HUES6 (cell line): ENCODE measurements at regions not wholly inside any gene's neighbourhood (a gene's known extent, or its start where the extent isn't known, plus 50 kb on each side); places are given as distances from the start of the nearest gene placed in this dataset.

Experiments
- H3K27ac ChIP-seq: 2 replicates; pipeline ENCODE4 v1.7.0; 2013; ENCODE audit warnings: low read depth, mild to moderate bottlenecking, low read length, inconsistent platforms
- H3K27me3 ChIP-seq: 2 replicates; pipeline ENCODE4 v1.6.1; 2013; ENCODE audit warnings: low read length; ENCODE audit not compliant: control insufficient read depth, insufficient read depth
- H3K36me3 ChIP-seq: 2 replicates; pipeline ENCODE4 v1.6.1; 2013; ENCODE audit warnings: low read length; ENCODE audit not compliant: control insufficient read depth, insufficient read depth
- H3K4me1 ChIP-seq: 2 replicates; pipeline ENCODE4 v1.6.1; 2013; ENCODE audit warnings: low read length; ENCODE audit not compliant: control insufficient read depth, insufficient read depth
- H3K4me3 ChIP-seq: 2 replicates; pipeline ENCODE4 v1.5.1; 2013; ENCODE audit warnings: low read depth, low read length
- H3K9ac ChIP-seq: one replicate; pipeline ENCODE4 v1.6.1; 2013; ENCODE audit warnings: mild to moderate bottlenecking, low read length
- H3K9me3 ChIP-seq: 2 replicates; pipeline ENCODE4 v1.6.1; 2013; ENCODE audit warnings: low read depth, low read length; ENCODE audit not compliant: control insufficient read depth, insufficient read depth

- Histone ChIP-seq H3K36me3 (no peaks in the 10 kb centered on the region), H3K27ac (no peak overlapping the region), H3K4me1 (no peaks in the 10 kb centered on the region)
Measured at GRCh38 chr5:92402956-92403702, 1020.0 kb upstream of the ARRDC3 start.

DNA sequence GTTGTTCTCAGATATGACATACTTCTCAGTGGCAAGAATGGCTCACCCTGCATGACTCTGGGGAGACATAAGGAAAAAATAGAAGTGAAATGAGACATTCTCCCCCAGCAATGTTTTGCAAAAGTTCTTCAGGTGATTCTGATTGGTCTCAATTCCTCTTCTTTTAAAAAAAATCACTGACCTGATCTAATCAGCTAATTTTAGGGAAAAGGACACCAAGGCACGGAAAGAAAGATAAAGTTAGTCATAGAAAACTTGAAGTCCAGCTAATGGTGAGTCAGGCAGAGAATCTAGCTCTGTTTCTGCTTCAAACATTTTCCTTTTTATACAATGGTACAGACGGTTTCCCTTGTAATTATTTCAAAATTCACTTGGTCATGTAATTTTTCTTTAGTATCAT lies 1018.9 kb upstream of the ARRDC3 start:
- no peak overlapping the region for H3K9ac ChIP-seq

More at GRCh38 chr5:92402956-92403702, 1020.0 kb upstream of the ARRDC3 start:
- Histone ChIP-seq H3K9me3 (no peaks in the 10 kb centered on the region), H3K4me3 (no peak overlapping the region), H3K27me3 (no peaks in the 10 kb centered on the region), H3K9ac (no peak overlapping the region)

GRCh38 chr5:92401492-92401891 lies 1018.4 kb upstream of the ARRDC3 start:
- no peaks in the 10 kb centered on the region for H3K27me3 ChIP-seq

More for the DNA sequence above, 1018.9 kb upstream of the ARRDC3 start:
- H3K27ac ChIP-seq: no peak overlapping the region
- H3K9me3 ChIP-seq: no peaks in the 10 kb centered on the region
- H3K4me1 ChIP-seq: no peaks in the 10 kb centered on the region
- no peak overlapping the region for H3K4me3 ChIP-seq
- no peaks in the 10 kb centered on the region for H3K36me3 ChIP-seq
- H3K27me3 ChIP-seq: no peaks in the 10 kb centered on the region

DNA sequence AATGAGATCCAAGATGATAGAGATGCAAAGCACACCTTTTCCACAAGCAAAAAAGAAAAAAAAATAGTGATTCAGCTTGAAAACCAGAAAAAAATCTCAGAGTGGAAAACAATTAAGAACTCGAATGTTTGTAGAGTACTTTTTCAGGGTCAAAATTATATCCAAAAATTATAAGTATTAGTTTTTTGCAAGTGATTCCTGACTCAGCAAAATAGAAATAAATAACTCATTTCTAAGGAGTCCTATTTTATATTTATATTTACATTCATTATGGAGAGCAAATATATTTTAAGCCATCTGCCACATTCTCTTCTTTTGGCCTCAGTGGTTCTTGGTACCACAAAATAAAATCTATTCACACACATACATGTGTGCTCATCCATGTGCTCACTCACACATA lies 1011.8 kb upstream of the ARRDC3 start:
- H3K36me3 ChIP-seq: no peaks in the 10 kb centered on the region
- H3K27ac ChIP-seq: no peak overlapping the region
- H3K9ac ChIP-seq: no peak overlapping the region
- no peak overlapping the region for H3K4me3 ChIP-seq
- H3K9me3 ChIP-seq: no peaks in the 10 kb centered on the region
- H3K27me3 ChIP-seq: no peaks in the 10 kb centered on the region
- H3K4me1 ChIP-seq: no peaks in the 10 kb centered on the region; the same call in 1 of the 2 replicates

More at GRCh38 chr5:92401492-92401891, 1018.4 kb upstream of the ARRDC3 start:
- Histone ChIP-seq H3K27ac (no peak overlapping the region), H3K4me1 (no peaks in the 10 kb centered on the region), H3K9me3 (no peaks in the 10 kb centered on the region), H3K36me3 (no peaks in the 10 kb centered on the region), H3K4me3 (no peak overlapping the region), H3K9ac (no peak overlapping the region)

GRCh38 chr5:92390657-92391056 lies 1007.5 kb upstream of the ARRDC3 start:
- no peak overlapping the region for H3K27ac ChIP-seq
- no peak overlapping the region for H3K4me3 ChIP-seq
- H3K27me3 ChIP-seq: no peaks in the 10 kb centered on the region
- H3K9ac ChIP-seq: no peak overlapping the region
- no peaks in the 10 kb centered on the region for H3K36me3 ChIP-seq
- no peaks in the 10 kb centered on the region for H3K9me3 ChIP-seq
- H3K4me1 ChIP-seq: no peaks in the 10 kb centered on the region

DNA sequence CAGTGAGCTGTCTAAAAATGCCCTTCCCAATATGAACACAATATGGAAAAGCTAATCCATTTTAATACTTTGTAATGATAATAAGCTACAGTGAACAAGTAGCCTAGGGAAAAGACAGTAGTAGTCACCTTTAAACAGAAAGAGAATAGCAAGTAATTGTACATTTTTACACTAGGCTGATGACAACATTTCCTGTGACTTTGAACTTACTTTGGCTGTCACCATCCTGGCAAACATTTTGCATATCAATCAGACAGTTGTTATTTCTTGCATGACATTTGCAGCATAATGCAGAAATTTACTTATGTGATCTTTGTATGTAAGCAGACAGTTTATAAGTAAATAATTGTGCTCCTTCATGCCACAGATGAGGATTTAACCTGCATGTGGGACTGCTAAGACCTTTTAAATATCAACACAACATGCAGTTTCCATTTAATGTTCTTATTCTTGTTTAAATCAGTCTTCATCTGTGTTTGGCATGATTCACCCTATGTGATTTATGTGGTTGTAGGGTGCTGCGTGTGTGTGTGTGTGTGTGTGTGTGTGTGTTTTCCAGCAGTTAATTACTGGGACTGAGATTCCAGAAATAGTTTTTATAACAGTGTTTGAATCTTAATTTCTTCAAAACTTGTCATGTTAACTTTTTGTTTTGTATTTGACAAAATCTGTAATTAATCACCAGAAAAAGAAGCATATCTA lies 997.1 kb upstream of the ARRDC3 start:
- H3K27ac ChIP-seq: no peak overlapping the region
- H3K27me3 ChIP-seq: no peaks in the 10 kb centered on the region
- H3K4me1 ChIP-seq: peaks cover 17% of the 10 kb centered on the region
- H3K9ac ChIP-seq: no peak overlapping the region
- no peak overlapping the region for H3K4me3 ChIP-seq
- H3K9me3 ChIP-seq: 0 out of 2 replicates have a peak, but pooled peaks cover 2% of the 10 kb centered on the region
- H3K36me3 ChIP-seq: no peaks in the 10 kb centered on the region

- no peak overlapping the region for H3K4me3 ChIP-seq
- H3K36me3 ChIP-seq: no peaks in the 10 kb centered on the region
- peaks cover 17% of the 10 kb centered on the region for H3K4me1 ChIP-seq
- H3K9me3 ChIP-seq: peaks cover 6% of the 10 kb centered on the region; the same call in 1 of the 2 replicates
- no peak overlapping the region for H3K27ac ChIP-seq
- no peak overlapping the region for H3K9ac ChIP-seq
- H3K27me3 ChIP-seq: no peaks in the 10 kb centered on the region
Measured at GRCh38 chr5:92378966-92379611, 996.0 kb upstream of the ARRDC3 start.

DNA sequence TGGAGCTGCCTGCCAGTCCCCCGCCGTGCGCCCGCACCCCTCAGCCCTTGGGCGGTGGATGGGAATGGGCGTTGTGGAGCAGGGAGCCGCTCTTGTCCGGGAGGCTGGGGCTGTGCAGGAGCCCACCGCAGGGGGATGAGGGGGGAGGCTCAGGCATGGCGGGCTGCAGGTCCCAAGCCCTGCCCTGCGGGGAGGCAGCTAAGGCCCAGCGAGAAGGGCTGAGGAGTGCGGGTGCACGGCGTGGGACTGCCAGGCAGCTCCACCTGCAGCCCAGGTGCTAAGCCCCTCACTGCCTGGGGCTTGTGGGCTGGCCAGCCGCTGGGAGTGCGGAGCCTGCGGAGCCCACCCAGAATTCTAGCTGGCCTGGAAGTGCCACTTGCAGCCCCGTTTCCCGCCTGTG lies 991.7 kb upstream of the ARRDC3 start:
- no peak overlapping the region for H3K4me3 ChIP-seq
- H3K36me3 ChIP-seq: no peaks in the 10 kb centered on the region
- no peaks in the 10 kb centered on the region for H3K27me3 ChIP-seq
- H3K9ac ChIP-seq: no peak overlapping the region
- peaks cover 6% of the 10 kb centered on the region; the same call in 1 of the 2 replicates for H3K9me3 ChIP-seq
- peaks cover 20% of the 10 kb centered on the region for H3K4me1 ChIP-seq
- no peak overlapping the region for H3K27ac ChIP-seq

- Histone ChIP-seq H3K4me1 (peaks cover 10% of the 10 kb centered on the region), H3K36me3 (no peaks in the 10 kb centered on the region), H3K27me3 (no peaks in the 10 kb centered on the region), H3K9me3 (peaks cover 6% of the 10 kb centered on the region; the same call in 1 of the 2 replicates), H3K9ac (no peak overlapping the region), H3K27ac (no peak overlapping the region), H3K4me3 (no peak overlapping the region)
Measured at GRCh38 chr5:92372766-92373165, 989.6 kb upstream of the ARRDC3 start.

GRCh38 chr5:92371889-92372235 lies 988.7 kb upstream of the ARRDC3 start:
- Histone ChIP-seq H3K4me1 (peaks cover 10% of the 10 kb centered on the region), H3K9me3 (peaks cover 6% of the 10 kb centered on the region; the same call in 1 of the 2 replicates), H3K27me3 (no peaks in the 10 kb centered on the region), H3K9ac (no peak overlapping the region), H3K4me3 (no peak overlapping the region), H3K36me3 (no peaks in the 10 kb centered on the region), H3K27ac (no peak overlapping the region)
